PC-3 (cell line): ENCODE measurements at regions not wholly inside any gene's neighbourhood (a gene's known extent, or its start where the extent isn't known, plus 50 kb on each side); places are given as distances from the start of the nearest gene placed in this dataset.

Experiments
- EZH2 ChIP-seq: fragments of 300-600 bp; sonication (generic); IDR thresholded peaks from one replicate; pipeline ENCODE4 v1.6.1; 2017; ENCODE audit warnings: antibody characterized with exemption, mild to moderate bottlenecking, low read length; ENCODE audit not compliant: unreplicated experiment
- TF ChIP-seq, protein P1 (sequence below): fragments of 300-600 bp; sonication (generic); conservative IDR thresholded peaks from 2 replicates; pipeline ENCODE4 v1.5.1; 2017; ENCODE audit warnings: antibody characterized with exemption, low read depth, mild to moderate bottlenecking, low read length

DNA sequence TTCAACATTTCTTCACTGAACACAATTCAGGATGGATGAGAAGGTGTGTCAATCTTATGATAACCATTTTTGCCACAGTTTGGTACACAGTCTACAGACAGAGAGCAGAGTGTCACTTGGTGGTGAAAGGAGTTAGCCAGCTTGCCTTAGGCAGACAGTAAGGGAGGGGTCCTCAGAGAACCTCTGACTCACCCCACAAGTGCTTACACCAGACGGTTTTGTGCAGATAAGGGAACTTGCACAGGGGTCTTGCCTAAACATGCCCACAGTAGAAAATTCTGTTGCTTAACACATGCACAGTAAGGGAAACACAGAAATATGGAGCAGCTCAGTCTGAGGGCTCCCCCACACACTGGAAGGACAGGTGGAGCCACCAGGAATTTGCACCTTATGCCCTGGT lies 204.5 kb upstream of the CDH8 start:
- TF ChIP-seq, protein P1, sequence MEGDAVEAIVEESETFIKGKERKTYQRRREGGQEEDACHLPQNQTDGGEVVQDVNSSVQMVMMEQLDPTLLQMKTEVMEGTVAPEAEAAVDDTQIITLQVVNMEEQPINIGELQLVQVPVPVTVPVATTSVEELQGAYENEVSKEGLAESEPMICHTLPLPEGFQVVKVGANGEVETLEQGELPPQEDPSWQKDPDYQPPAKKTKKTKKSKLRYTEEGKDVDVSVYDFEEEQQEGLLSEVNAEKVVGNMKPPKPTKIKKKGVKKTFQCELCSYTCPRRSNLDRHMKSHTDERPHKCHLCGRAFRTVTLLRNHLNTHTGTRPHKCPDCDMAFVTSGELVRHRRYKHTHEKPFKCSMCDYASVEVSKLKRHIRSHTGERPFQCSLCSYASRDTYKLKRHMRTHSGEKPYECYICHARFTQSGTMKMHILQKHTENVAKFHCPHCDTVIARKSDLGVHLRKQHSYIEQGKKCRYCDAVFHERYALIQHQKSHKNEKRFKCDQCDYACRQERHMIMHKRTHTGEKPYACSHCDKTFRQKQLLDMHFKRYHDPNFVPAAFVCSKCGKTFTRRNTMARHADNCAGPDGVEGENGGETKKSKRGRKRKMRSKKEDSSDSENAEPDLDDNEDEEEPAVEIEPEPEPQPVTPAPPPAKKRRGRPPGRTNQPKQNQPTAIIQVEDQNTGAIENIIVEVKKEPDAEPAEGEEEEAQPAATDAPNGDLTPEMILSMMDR, result no peak
- no peak for TF ChIP-seq EZH2
